MM.1S (cell line): ENCODE measurements at regions not wholly inside any gene's neighbourhood (a gene's known extent, or its start where the extent isn't known, plus 50 kb on each side); places are given as distances from the start of the nearest gene placed in this dataset.

Source experiments
- DNase-seq: peaks from one replicate; pipeline ENCODE4 v3.0.0-alpha.2; 2015
- H2AFZ ChIP-seq: fragments of 300-600 bp; sonication (generic); 2 replicates; pipeline ENCODE4 v1.6.0; 2016; ENCODE audit warnings: antibody characterized with exemption, low read length
- H3F3A ChIP-seq: fragments of 300-600 bp; sonication (generic); 2 replicates; pipeline ENCODE4 v1.6.1; 2016; ENCODE audit warnings: mild to moderate bottlenecking, antibody characterized with exemption, low read length, moderate library complexity, mixed read lengths; ENCODE audit not compliant: insufficient read depth
- H3K27ac ChIP-seq: fragments of 300-600 bp; sonication (generic); 2 replicates; pipeline ENCODE4 v1.5.1; 2016; ENCODE audit warnings: mild to moderate bottlenecking, low read length
- H3K27me3 ChIP-seq: fragments of 300-600 bp; sonication (generic); replicated peaks from 2 replicates; pipeline ENCODE4 v1.6.0; 2016; ENCODE audit warnings: low read length; ENCODE audit not compliant: insufficient read depth
- H3K36me3 ChIP-seq: fragments of 300-600 bp; sonication (generic); replicated peaks from 2 replicates; pipeline ENCODE4 v1.6.1; 2016; ENCODE audit warnings: mild to moderate bottlenecking, low read length, mixed read lengths; ENCODE audit not compliant: insufficient read depth
- H3K4me1 ChIP-seq: fragments of 300-600 bp; sonication (generic); 2 replicates; pipeline ENCODE4 v1.6.1; 2016; ENCODE audit warnings: low read length, mixed read lengths
- H3K4me2 ChIP-seq: fragments of 300-600 bp; sonication (generic); 2 replicates; pipeline ENCODE4 v1.6.0; 2016; ENCODE audit warnings: low read depth, low read length
- H3K4me3 ChIP-seq: fragments of 300-600 bp; sonication (generic); 2 replicates; pipeline ENCODE4 v1.5.1; 2016; ENCODE audit warnings: low read length, mixed read lengths
- H3K79me2 ChIP-seq: fragments of 300-600 bp; sonication (generic); 2 replicates; pipeline ENCODE4 v1.6.1; 2016; ENCODE audit warnings: mixed run types, low read length, mixed read lengths
- H3K9ac ChIP-seq: fragments of 300-600 bp; sonication (generic); 2 replicates; pipeline ENCODE4 v1.6.1; 2016; ENCODE audit warnings: low read length, mixed read lengths
- H3K9me2 ChIP-seq: fragments of 300-600 bp; sonication (generic); replicated peaks from 2 replicates; pipeline ENCODE4 v1.6.1; 2016; ENCODE audit warnings: mild to moderate bottlenecking, low read length, mixed read lengths; ENCODE audit not compliant: insufficient read depth
- H3K9me3 ChIP-seq: fragments of 300-600 bp; sonication (generic); replicated peaks from 2 replicates; pipeline ENCODE4 v1.6.1; 2016; ENCODE audit warnings: mild to moderate bottlenecking, low read length, mixed read lengths; ENCODE audit not compliant: insufficient read depth
- H4K20me1 ChIP-seq: fragments of 300-600 bp; sonication (generic); 2 replicates; pipeline ENCODE4 v1.6.1; 2016; ENCODE audit warnings: mild to moderate bottlenecking, low read length, moderate library complexity, mixed read lengths; ENCODE audit not compliant: insufficient read depth
- EZH2 ChIP-seq: fragments of 300-600 bp; sonication (generic); optimal IDR thresholded peaks from 2 replicates; pipeline ENCODE3; 2017; ENCODE audit warnings: low read depth, mild to moderate bottlenecking, antibody characterized with exemption, low read length, mixed read lengths
- EZH2phosphoT487 ChIP-seq: fragments of 300-600 bp; sonication (generic); IDR thresholded peaks from 2 replicates; pipeline ENCODE4 v1.6.1; 2018; ENCODE audit warnings: antibody characterized with exemption, low read length
- TF ChIP-seq, protein P1 (sequence below): fragments of 300-600 bp; sonication (generic); IDR thresholded peaks from 2 replicates; pipeline ENCODE4 v1.5.1; 2016; ENCODE audit warnings: antibody characterized with exemption, low read length, mixed read lengths

DNA sequence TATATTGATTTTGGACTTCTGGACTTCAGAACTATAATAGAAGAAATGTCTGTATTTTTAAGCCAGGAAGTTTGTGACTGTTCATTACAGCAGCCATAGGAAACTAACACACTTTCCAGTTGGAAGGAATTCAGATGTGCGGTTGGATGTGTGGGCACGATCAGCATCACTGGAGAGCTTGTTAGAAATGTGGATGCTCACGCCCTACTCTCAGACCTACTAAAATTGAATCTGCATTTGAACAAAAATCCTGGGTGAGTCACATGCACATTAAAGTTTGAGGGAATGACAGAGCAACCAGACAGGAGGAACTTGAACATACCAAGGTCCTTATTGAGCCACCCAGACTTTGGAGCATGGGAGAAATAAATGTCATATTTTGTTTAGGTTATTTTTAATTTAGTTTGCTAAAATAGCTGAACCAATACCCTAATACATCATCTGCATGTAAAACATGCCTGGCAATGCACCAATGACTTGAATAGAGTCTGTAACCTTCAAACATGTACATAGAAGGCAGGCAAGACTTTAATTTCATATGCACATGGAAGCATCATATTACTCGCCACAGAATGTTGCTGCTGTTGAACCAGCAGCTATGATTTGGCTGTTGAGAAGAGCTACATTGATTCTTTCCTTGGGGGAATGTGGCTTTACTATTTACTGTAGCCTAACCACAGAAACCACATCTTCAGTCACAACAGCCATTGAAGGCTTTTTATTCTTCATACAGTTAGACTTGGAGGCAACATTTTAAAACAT lies 346.2 kb downstream of the BARHL2 start:
- no peaks in the 10 kb centered on the region for H3K79me2 ChIP-seq
- H3K36me3 ChIP-seq: no peaks in the 10 kb centered on the region
- no peak overlapping the region for H3K27ac ChIP-seq
- peaks cover 11% of the 10 kb centered on the region; the same call in 1 of the 2 replicates for H3K4me1 ChIP-seq
- TF ChIP-seq EZH2phosphoT487 (no peak), EZH2 (no peak)
- TF ChIP-seq, protein P1, sequence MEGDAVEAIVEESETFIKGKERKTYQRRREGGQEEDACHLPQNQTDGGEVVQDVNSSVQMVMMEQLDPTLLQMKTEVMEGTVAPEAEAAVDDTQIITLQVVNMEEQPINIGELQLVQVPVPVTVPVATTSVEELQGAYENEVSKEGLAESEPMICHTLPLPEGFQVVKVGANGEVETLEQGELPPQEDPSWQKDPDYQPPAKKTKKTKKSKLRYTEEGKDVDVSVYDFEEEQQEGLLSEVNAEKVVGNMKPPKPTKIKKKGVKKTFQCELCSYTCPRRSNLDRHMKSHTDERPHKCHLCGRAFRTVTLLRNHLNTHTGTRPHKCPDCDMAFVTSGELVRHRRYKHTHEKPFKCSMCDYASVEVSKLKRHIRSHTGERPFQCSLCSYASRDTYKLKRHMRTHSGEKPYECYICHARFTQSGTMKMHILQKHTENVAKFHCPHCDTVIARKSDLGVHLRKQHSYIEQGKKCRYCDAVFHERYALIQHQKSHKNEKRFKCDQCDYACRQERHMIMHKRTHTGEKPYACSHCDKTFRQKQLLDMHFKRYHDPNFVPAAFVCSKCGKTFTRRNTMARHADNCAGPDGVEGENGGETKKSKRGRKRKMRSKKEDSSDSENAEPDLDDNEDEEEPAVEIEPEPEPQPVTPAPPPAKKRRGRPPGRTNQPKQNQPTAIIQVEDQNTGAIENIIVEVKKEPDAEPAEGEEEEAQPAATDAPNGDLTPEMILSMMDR: no peak
- no peak overlapping the region for H3K4me3 ChIP-seq
- no peaks in the 10 kb centered on the region for H4K20me1 ChIP-seq
- H2AFZ ChIP-seq: no peak overlapping the region
- no peaks in the 10 kb centered on the region for H3K9me2 ChIP-seq
- no peaks in the 10 kb centered on the region for H3K27me3 ChIP-seq
- no peak overlapping the region for H3K9ac ChIP-seq
- peak; percentile 60 for DNase-seq
- H3F3A ChIP-seq: no peaks in the 10 kb centered on the region
- no peak overlapping the region; the same call in 1 of the 2 replicates for H3K4me2 ChIP-seq
- H3K9me3 ChIP-seq: no peaks in the 10 kb centered on the region

DNA sequence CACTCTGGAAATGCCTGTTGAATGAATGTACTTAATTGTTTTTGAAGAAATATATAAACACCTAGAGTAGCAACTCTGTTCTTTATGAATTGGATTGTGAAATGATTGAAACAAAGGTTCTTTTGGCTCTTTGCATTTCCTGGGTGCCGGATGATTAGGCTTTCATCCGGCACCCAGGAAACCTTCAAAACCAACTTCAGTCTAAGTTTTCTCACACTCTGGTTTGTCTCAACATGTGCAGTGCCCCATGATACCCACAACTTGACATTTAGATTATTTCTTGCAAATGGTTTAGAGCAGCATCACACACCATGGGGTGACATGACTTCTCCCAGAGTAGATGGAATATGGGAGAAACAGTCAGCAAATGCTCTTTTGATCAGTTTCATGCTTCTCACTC lies 354.9 kb downstream of the BARHL2 start:
- no peak for TF ChIP-seq EZH2
- TF ChIP-seq, protein P1: no peak
- TF ChIP-seq EZH2phosphoT487: no peak
- H3K4me3 ChIP-seq: no peak overlapping the region
- H3F3A ChIP-seq: peaks cover 6% of the 10 kb centered on the region; the same call in 1 of the 2 replicates
- peaks cover 13% of the 10 kb centered on the region for H3K4me1 ChIP-seq
- no peaks in the 10 kb centered on the region for H3K36me3 ChIP-seq
- H3K27me3 ChIP-seq: no peaks in the 10 kb centered on the region
- H4K20me1 ChIP-seq: no peaks in the 10 kb centered on the region
- H3K9ac ChIP-seq: no peak overlapping the region
- DNase-seq: no peak
- H3K4me2 ChIP-seq: no peak overlapping the region
- H3K79me2 ChIP-seq: no peaks in the 10 kb centered on the region
- H3K27ac ChIP-seq: no peak overlapping the region
- H3K9me3 ChIP-seq: no peaks in the 10 kb centered on the region
- no peaks in the 10 kb centered on the region for H3K9me2 ChIP-seq
- no peak overlapping the region for H2AFZ ChIP-seq

DNA sequence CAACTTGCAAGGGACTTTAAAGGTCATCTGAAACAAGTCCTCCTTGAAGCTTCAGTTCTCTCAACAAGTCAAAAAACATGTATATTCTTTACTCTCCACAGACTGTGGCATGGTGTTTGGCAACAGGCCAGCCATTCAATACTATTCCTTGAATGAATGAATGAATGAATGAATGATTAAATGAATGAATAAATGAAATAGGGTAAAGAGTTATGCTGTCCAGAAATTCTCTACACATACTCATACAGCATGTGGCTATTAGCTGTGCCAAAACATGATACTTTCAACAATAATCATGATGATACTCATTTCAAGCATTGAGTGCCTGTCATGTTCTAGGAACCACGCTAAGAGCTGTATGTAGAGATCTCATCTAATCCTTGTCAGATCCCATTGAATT lies 356.1 kb downstream of the BARHL2 start:
- DNase-seq: no peak
- Histone ChIP-seq H3K4me3 (no peak overlapping the region), H4K20me1 (no peaks in the 10 kb centered on the region), H3K36me3 (no peaks in the 10 kb centered on the region), H3K4me2 (no peak overlapping the region), H3K4me1 (peaks cover 24% of the 10 kb centered on the region), H3K79me2 (no peaks in the 10 kb centered on the region), H3K9me3 (no peaks in the 10 kb centered on the region), H2AFZ (no peak overlapping the region), H3K9ac (no peak overlapping the region), H3K27me3 (no peaks in the 10 kb centered on the region), H3K27ac (no peak overlapping the region), H3F3A (peaks cover 6% of the 10 kb centered on the region; the same call in 1 of the 2 replicates), H3K9me2 (no peaks in the 10 kb centered on the region)
- no peak for TF ChIP-seq EZH2phosphoT487
- TF ChIP-seq, protein P1: no peak
- no peak for TF ChIP-seq EZH2
